ENCODE measurements at regions not wholly inside any gene's neighbourhood (a gene's known extent, or its start where the extent isn't known, plus 50 kb on each side); places are given as distances from the start of the nearest gene placed in this dataset.

GRCh38 chr3:161740421-161740820, 243.8 kb downstream of the OTOL1 start:
- POLR2A ChIA-PET: no interaction called here
- no peaks in the 10 kb centered on the region for H3K36me3 Mint-ChIP-seq
- H3K4me3 Mint-ChIP-seq: no peak overlapping the region
- DNase-seq (no peak), ATAC-seq (no peak)
- no peak overlapping the region for H3K27ac Mint-ChIP-seq
- no peaks in the 10 kb centered on the region for H3K27me3 Mint-ChIP-seq
- no peaks in the 10 kb centered on the region for H3K4me1 Mint-ChIP-seq
- peaks cover 0 to 17% (median 2%) of the 10 kb centered on the region in 9 donors for H3K9me3 Mint-ChIP-seq

GRCh38 chr3:161744366-161744765, 247.8 kb downstream of the OTOL1 start:
- Mint-ChIP-seq H3K27me3 (no peaks in the 10 kb centered on the region), H3K4me3 (no peak overlapping the region)

GRCh38 chr3:161745741-161746140, 249.1 kb downstream of the OTOL1 start:
- POLR2A ChIA-PET: no interaction called here
- Mint-ChIP-seq H3K36me3 (no peaks in the 10 kb centered on the region), H3K9me3 (peaks cover 0 to 17% (median 2%) of the 10 kb centered on the region in 9 donors), H3K4me3 (no peak overlapping the region), H3K4me1 (no peaks in the 10 kb centered on the region), H3K27ac (no peak overlapping the region), H3K27me3 (no peaks in the 10 kb centered on the region)
- ATAC-seq (no peak), DNase-seq (no peak)

More at GRCh38 chr3:161744366-161744765, 247.8 kb downstream of the OTOL1 start:
- Mint-ChIP-seq H3K9me3 (peaks cover 0 to 17% (median 2%) of the 10 kb centered on the region in 9 donors), H3K36me3 (no peaks in the 10 kb centered on the region), H3K4me1 (no peaks in the 10 kb centered on the region), H3K27ac (no peak overlapping the region)
- no peak for ATAC-seq
- no peak for DNase-seq
- POLR2A ChIA-PET: no interaction called here

GRCh38 chr3:161748049-161748448, 251.4 kb downstream of the OTOL1 start:
- Mint-ChIP-seq H3K27ac (no peak overlapping the region), H3K27me3 (no peaks in the 10 kb centered on the region), H3K4me1 (no peaks in the 10 kb centered on the region), H3K4me3 (no peak overlapping the region), H3K36me3 (no peaks in the 10 kb centered on the region), H3K9me3 (peaks cover 0 to 5% (median 0%) of the 10 kb centered on the region in 9 donors)
- DNase-seq (no peak), ATAC-seq (no peak)
- POLR2A ChIA-PET: no interaction called here

DNA sequence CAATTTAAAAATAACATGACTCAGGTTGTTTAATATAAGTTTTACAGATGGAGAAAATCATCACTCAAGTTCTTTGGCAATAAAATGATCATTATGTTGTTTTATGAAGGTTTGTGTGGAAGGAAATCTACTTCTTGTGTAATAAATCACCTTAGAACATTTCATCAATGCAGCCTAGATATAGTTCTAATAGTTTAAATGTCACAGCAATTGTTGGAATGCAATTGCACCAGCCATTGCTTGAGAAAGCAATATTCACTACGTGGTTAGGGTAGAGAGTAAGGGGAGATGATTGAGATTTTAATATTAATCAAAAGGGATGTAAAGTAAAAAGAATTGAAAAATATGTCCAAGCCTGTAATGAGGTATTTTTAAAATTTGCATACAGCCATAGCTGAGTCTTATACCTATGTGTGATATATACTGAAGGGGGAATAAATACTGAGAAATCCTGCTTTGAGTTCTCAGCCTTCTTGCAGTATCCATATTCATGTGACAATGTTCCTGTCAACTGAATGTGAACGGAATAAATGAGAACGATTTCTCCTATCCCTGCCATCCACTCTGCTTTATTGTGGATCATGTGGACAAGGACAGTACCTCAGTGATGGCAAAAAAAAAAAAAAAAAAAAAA, 257.9 kb downstream of the OTOL1 start:
- Mint-ChIP-seq H3K4me3 (no peak overlapping the region), H3K4me1 (no peaks in the 10 kb centered on the region), H3K27ac (no peak overlapping the region), H3K36me3 (no peaks in the 10 kb centered on the region), H3K27me3 (peaks cover 0 to 3% (median 0%) of the 10 kb centered on the region in 5 donors), H3K9me3 (peaks cover 0 to 19% (median 0%) of the 10 kb centered on the region in 9 donors)
- DNase-seq (no peak), ATAC-seq (no peak)
- POLR2A ChIA-PET: no interaction called here

GRCh38 chr3:161759444-161759843, 262.8 kb downstream of the OTOL1 start:
- Mint-ChIP-seq H3K4me1 (no peaks in the 10 kb centered on the region), H3K4me3 (no peak overlapping the region), H3K27me3 (no peaks in the 10 kb centered on the region), H3K9me3 (peaks cover 0 to 10% (median 0%) of the 10 kb centered on the region in 9 donors), H3K27ac (no peak overlapping the region), H3K36me3 (no peaks in the 10 kb centered on the region)
- POLR2A ChIA-PET: no interaction called here
- no peak for ATAC-seq
- no peak for DNase-seq

- no peaks in the 10 kb centered on the region for H3K4me1 Mint-ChIP-seq
- no peak overlapping the region for H3K4me3 Mint-ChIP-seq
- H3K27me3 Mint-ChIP-seq: no peaks in the 10 kb centered on the region
- no peaks in the 10 kb centered on the region for H3K36me3 Mint-ChIP-seq
- no peak for ATAC-seq
- POLR2A ChIA-PET: no interaction called here
- H3K27ac Mint-ChIP-seq: no peak overlapping the region
- H3K9me3 Mint-ChIP-seq: peaks cover 0 to 3% (median 0%) of the 10 kb centered on the region in 9 donors
- DNase-seq: no peak
Observed at GRCh38 chr3:161766331-161766730, 269.7 kb downstream of the OTOL1 start.

DNA sequence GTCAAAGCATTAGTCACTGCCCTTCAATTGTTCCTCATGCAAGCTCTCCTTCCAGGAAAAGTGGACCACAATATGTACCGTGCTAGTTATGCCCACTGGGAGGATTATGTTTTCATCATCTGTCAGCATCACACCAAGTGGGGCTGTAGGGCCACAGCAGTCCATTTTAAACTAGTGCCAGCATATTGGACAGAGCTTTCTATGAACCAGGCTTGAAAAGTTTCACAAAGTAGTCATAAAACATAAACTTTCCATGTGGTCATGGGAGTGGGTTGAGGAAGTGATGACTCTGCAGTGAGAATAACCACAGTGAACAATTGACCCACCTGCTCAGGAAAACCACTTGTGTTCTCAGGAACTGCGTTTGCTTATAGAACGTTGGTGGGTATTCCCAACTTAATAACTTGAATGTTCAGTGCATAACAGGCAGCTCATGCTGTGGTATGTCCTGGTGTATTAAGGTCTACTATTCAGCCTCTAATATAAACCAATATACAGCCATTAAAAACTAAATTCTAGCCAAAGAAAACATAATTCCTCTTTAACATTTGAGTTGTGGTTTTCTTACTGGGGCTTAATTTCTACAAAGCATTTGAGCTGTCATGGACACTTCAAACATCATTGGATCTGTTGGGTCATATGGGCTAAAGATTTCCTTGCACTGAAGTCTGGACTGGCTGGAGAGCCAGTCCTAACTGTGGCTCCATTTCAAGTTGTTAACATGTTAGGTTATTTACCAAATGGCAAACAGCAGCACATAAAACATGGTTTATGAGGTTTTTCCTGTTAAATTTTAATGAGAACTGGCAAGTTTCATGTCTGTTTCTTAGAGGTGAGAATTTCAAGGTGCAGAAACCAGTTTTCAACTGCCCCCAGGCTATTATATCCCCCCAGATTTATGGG, 274.1 kb downstream of the OTOL1 start:
- DNase-seq (no peak), ATAC-seq (no peak)
- no peak overlapping the region for H3K4me3 Mint-ChIP-seq
- POLR2A ChIA-PET: no interaction called here
- no peaks in the 10 kb centered on the region for H3K4me1 Mint-ChIP-seq
- H3K9me3 Mint-ChIP-seq: peaks cover 0 to 4% (median 0%) of the 10 kb centered on the region in 9 donors
- peaks cover 0 to 2% (median 0%) of the 10 kb centered on the region in 5 donors for H3K27me3 Mint-ChIP-seq
- no peaks in the 10 kb centered on the region for H3K36me3 Mint-ChIP-seq
- no peak overlapping the region for H3K27ac Mint-ChIP-seq

- no peaks in the 10 kb centered on the region for H3K4me1 Mint-ChIP-seq
Observed at GRCh38 chr3:161781381-161781780, 284.8 kb downstream of the OTOL1 start.

GRCh38 chr3:161793194-161793930, 296.8 kb downstream of the OTOL1 start:
- Mint-ChIP-seq H3K27me3 (peaks cover 0 to 2% (median 0%) of the 10 kb centered on the region in 5 donors), H3K27ac (no peak overlapping the region), H3K9me3 (peaks cover 0 to 5% (median 0%) of the 10 kb centered on the region in 9 donors), H3K4me1 (no peaks in the 10 kb centered on the region), H3K4me3 (no peak overlapping the region), H3K36me3 (no peaks in the 10 kb centered on the region)
- ATAC-seq (no peak), DNase-seq (no peak)
- POLR2A ChIA-PET: no interaction called here

More at GRCh38 chr3:161781381-161781780, 284.8 kb downstream of the OTOL1 start:
- ATAC-seq (no peak), DNase-seq (no peak)
- no peaks in the 10 kb centered on the region for H3K36me3 Mint-ChIP-seq
- POLR2A ChIA-PET: no interaction called here
- H3K9me3 Mint-ChIP-seq: peaks cover 0 to 16% (median 5%) of the 10 kb centered on the region in 9 donors
- H3K27me3 Mint-ChIP-seq: no peaks in the 10 kb centered on the region
- H3K27ac Mint-ChIP-seq: peak overlapping the region in 1 of 10 donors; percentile 16
- H3K4me3 Mint-ChIP-seq: no peak overlapping the region

- DNase-seq (no peak), ATAC-seq (no peak)
- Mint-ChIP-seq H3K27me3 (peaks cover 0 to 2% (median 0%) of the 10 kb centered on the region in 5 donors), H3K4me3 (no peak overlapping the region), H3K27ac (no peak overlapping the region), H3K4me1 (no peaks in the 10 kb centered on the region), H3K9me3 (peaks cover 0 to 6% (median under 1%) of the 10 kb centered on the region in 9 donors), H3K36me3 (no peaks in the 10 kb centered on the region)
- POLR2A ChIA-PET: no interaction called here
Observed at GRCh38 chr3:161794551-161794950, 297.9 kb downstream of the OTOL1 start.

DNA sequence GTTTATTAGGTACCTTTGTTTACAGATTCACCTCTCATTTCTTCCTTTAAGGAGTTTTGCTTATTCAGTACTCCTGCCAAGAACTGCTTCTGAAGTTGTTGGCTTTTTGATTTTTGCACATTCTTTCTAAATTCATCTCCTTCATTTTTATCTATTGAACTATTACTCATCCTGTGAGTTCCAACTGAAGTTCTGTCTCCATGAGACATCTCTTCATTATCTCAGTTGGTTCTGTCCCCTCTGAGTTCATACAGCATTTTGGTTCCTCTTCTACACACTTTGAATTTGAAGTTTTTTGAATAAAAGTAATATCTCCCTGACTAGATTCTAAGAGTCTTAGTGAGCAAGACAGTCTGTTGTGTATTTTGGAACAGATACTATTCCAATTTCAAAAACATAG, 299.7 kb downstream of the OTOL1 start:
- no peak for ATAC-seq
- DNase-seq: no peak
- H3K36me3 Mint-ChIP-seq: no peaks in the 10 kb centered on the region
- POLR2A ChIA-PET: no interaction called here
- no peaks in the 10 kb centered on the region for H3K4me1 Mint-ChIP-seq
- H3K27me3 Mint-ChIP-seq: peaks cover 0 to 2% (median 0%) of the 10 kb centered on the region in 5 donors
- H3K4me3 Mint-ChIP-seq: no peak overlapping the region
- peaks cover 0 to 20% (median 6%) of the 10 kb centered on the region in 9 donors for H3K9me3 Mint-ChIP-seq
- H3K27ac Mint-ChIP-seq: no peak overlapping the region

- Mint-ChIP-seq H3K4me3 (no peak overlapping the region), H3K9me3 (peaks cover 0 to 24% (median 8%) of the 10 kb centered on the region in 9 donors), H3K36me3 (no peaks in the 10 kb centered on the region), H3K4me1 (no peaks in the 10 kb centered on the region), H3K27ac (no peak overlapping the region), H3K27me3 (peaks cover 0 to 2% (median 0%) of the 10 kb centered on the region in 5 donors)
- DNase-seq (no peak), ATAC-seq (no peak)
- POLR2A ChIA-PET: no interaction called here
Observed at GRCh38 chr3:161796780-161797179, 300.2 kb downstream of the OTOL1 start.

All from naive thymus-derived CD8-positive, alpha-beta T cell (primary cell).